H9 (cell line): ENCODE measurements at regions not wholly inside any gene's neighbourhood (a gene's known extent, or its start where the extent isn't known, plus 50 kb on each side); places are given as distances from the start of the nearest gene placed in this dataset.

Experiments used
- DNase-seq: peaks from one replicate; pipeline ENCODE4 v3.0.0-alpha.2; 2017
- H2AFZ ChIP-seq: one replicate; pipeline ENCODE4 v1.6.1; 2013; ENCODE audit warnings: mild to moderate bottlenecking, low read length, control low read depth, moderate library complexity
- H2AK5ac ChIP-seq: 2 replicates; pipeline ENCODE4 v1.6.1; 2013; ENCODE audit warnings: low read length, control low read depth, mixed read lengths; ENCODE audit not compliant: insufficient read length
- H2BK120ac ChIP-seq: one replicate; pipeline ENCODE4 v1.6.1; 2013; ENCODE audit warnings: low read depth, mild to moderate bottlenecking, low read length, control low read depth, inconsistent platforms; ENCODE audit not compliant: poor library complexity, severe bottlenecking
- H2BK12ac ChIP-seq: 2 replicates; pipeline ENCODE4 v1.6.1; 2013; ENCODE audit warnings: low read length, control low read depth, mixed read lengths, low read depth; ENCODE audit not compliant: insufficient read length
- H2BK15ac ChIP-seq: 2 replicates; pipeline ENCODE4 v1.6.1; 2013; ENCODE audit warnings: low read depth, low read length, control low read depth
- H2BK20ac ChIP-seq: one replicate; pipeline ENCODE4 v1.6.1; 2013; ENCODE audit warnings: low read depth, mild to moderate bottlenecking, low read length, control low read depth, inconsistent platforms; ENCODE audit not compliant: poor library complexity, severe bottlenecking
- H2BK5ac ChIP-seq: 2 replicates; pipeline ENCODE4 v1.6.1; 2013; ENCODE audit warnings: low read length, control low read depth, mixed read lengths; ENCODE audit not compliant: insufficient read length
- H3K14ac ChIP-seq: 2 replicates; pipeline ENCODE4 v1.6.1; 2013; ENCODE audit warnings: low read length, control low read depth; ENCODE audit not compliant: insufficient read depth
- H3K18ac ChIP-seq: 2 replicates; pipeline ENCODE4 v1.6.1; 2013; ENCODE audit warnings: low read depth, mild to moderate bottlenecking, mixed read lengths, low read length, control low read depth; ENCODE audit not compliant: insufficient read length
- H3K23ac ChIP-seq: 2 replicates; pipeline ENCODE4 v1.6.1; 2013; ENCODE audit warnings: low read length, control low read depth, mixed read lengths, low read depth; ENCODE audit not compliant: insufficient read length
- H3K23me2 ChIP-seq: 2 replicates; pipeline ENCODE4 v1.6.1; 2013; ENCODE audit warnings: low read depth, mild to moderate bottlenecking, mixed read lengths, low read length, control low read depth; ENCODE audit not compliant: insufficient read length, poor library complexity, severe bottlenecking
- H3K27ac ChIP-seq: 2 replicates; pipeline ENCODE4 v1.5.1; 2013; ENCODE audit warnings: low read length, control low read depth, mixed read lengths, low read depth; ENCODE audit not compliant: insufficient read length
- H3K27me3 ChIP-seq: 2 replicates; pipeline ENCODE4 v1.6.1; 2013; ENCODE audit warnings: low read length, control low read depth, inconsistent platforms; ENCODE audit not compliant: insufficient read depth
- H3K4ac ChIP-seq: 2 replicates; pipeline ENCODE4 v1.6.1; 2013; ENCODE audit warnings: low read depth, mild to moderate bottlenecking, control low read depth, inconsistent platforms, low read length, moderate library complexity
- H3K4me1 ChIP-seq: 2 replicates; pipeline ENCODE4 v1.6.1; 2013; ENCODE audit warnings: low read length, control low read depth, inconsistent platforms; ENCODE audit not compliant: insufficient read depth
- H3K4me2 ChIP-seq: 2 replicates; pipeline ENCODE4 v1.6.1; 2013; ENCODE audit warnings: low read length, control low read depth, mixed read lengths; ENCODE audit not compliant: insufficient read length, insufficient read depth
- H3K56ac ChIP-seq: 2 replicates; pipeline ENCODE4 v1.6.1; 2013; ENCODE audit warnings: low read depth, mild to moderate bottlenecking, mixed read lengths, low read length, control low read depth; ENCODE audit not compliant: insufficient read length
- H3K79me1 ChIP-seq: 2 replicates; pipeline ENCODE4 v1.6.1; 2013; ENCODE audit warnings: low read depth, mild to moderate bottlenecking, moderate library complexity, low read length, control low read depth, inconsistent platforms; ENCODE audit not compliant: insufficient read depth, poor library complexity, severe bottlenecking
- H3K79me2 ChIP-seq: 2 replicates; pipeline ENCODE4 v1.6.1; 2013; ENCODE audit warnings: low read length, control low read depth, inconsistent platforms; ENCODE audit not compliant: insufficient read depth
- H3K9ac ChIP-seq: 2 replicates; pipeline ENCODE4 v1.6.1; 2013; ENCODE audit warnings: low read length, control low read depth, mixed read lengths; ENCODE audit not compliant: insufficient read length; ENCODE audit errors: extremely low read depth
- H3K9me3 ChIP-seq: one replicate; pipeline ENCODE4 v1.6.1; 2013; ENCODE audit warnings: low read depth, low read length, inconsistent platforms; ENCODE audit not compliant: control insufficient read depth
- H3T11ph ChIP-seq: one replicate; pipeline ENCODE4 v1.6.1; 2013; ENCODE audit warnings: mild to moderate bottlenecking, low read length, control low read depth, inconsistent platforms
- H4K20me1 ChIP-seq: one replicate; pipeline ENCODE4 v1.6.1; 2013; ENCODE audit not compliant: control insufficient read depth, insufficient read length, insufficient read depth
- H4K5ac ChIP-seq: 2 replicates; pipeline ENCODE4 v1.6.1; 2013; ENCODE audit warnings: low read depth, mild to moderate bottlenecking, mixed read lengths, low read length, control low read depth; ENCODE audit not compliant: insufficient read length
- H4K8ac ChIP-seq: replicated peaks from 2 replicates; pipeline ENCODE4 v1.6.1; 2013; ENCODE audit warnings: low read length, control low read depth, mixed read lengths, low read depth; ENCODE audit not compliant: insufficient read length
- H4K91ac ChIP-seq: 2 replicates; pipeline ENCODE4 v1.6.1; 2013; ENCODE audit warnings: low read depth, mild to moderate bottlenecking, moderate library complexity, mixed read lengths, low read length, control low read depth; ENCODE audit not compliant: insufficient read length
- H3K27ac Mint-ChIP-seq, 3 experiments: 2 replicates in 2 of 3; 3 replicates in 1 of 3; pipeline ENCODE4 v1.8.0; 2020 to 2021; ENCODE audit warnings: mixed read lengths in 3 of 3, mild to moderate bottlenecking in 1 of 3, moderate library complexity in 1 of 3
- H3K27me3 Mint-ChIP-seq: 2 replicates; pipeline ENCODE4 v1.8.0; 2021; ENCODE audit warnings: low read depth, mild to moderate bottlenecking, moderate library complexity, mixed read lengths
- H3K36me3 Mint-ChIP-seq, 3 experiments: 2 replicates in 2 of 3; 3 replicates in 1 of 3; pipeline ENCODE4 v1.8.0; 2020 to 2021; ENCODE audit warnings: low read depth in 3 of 3, mixed read lengths in 3 of 3; ENCODE audit not compliant: insufficient read depth in 1 of 3
- H3K4me1 Mint-ChIP-seq, 2 experiments: 2 replicates each; pipeline ENCODE4 v1.8.0; 2020; ENCODE audit warnings: mixed read lengths in 2 of 2
- H3K4me3 Mint-ChIP-seq, 2 experiments: 2 replicates in 1 of 2; 3 replicates in 1 of 2; pipeline ENCODE4 v1.8.0; 2020 to 2021; ENCODE audit warnings: mild to moderate bottlenecking in 2 of 2, mixed read lengths in 2 of 2, moderate library complexity in 1 of 2
- H3K9me3 Mint-ChIP-seq, 2 experiments: 2 replicates in 1 of 2; 3 replicates in 1 of 2; pipeline ENCODE4 v1.8.0; 2020; ENCODE audit warnings: mild to moderate bottlenecking in 2 of 2, mixed read lengths in 2 of 2, moderate library complexity in 1 of 2
- WGBS: extraction: QIAGEN DNeasy Blood & Tissue Kit; methylation state at CpG from one replicate; pipeline ENCODE4 v1.1.7; 2013; ENCODE audit warnings: missing lambda C conversion rate, low lambda C conversion rate, mixed read lengths; ENCODE audit not compliant: insufficient read length; ENCODE audit errors: extremely low coverage; 5-methylcytosine and 5-hydroxymethylcytosine counted together
- TF ChIP-seq, protein P1 (sequence below): fragments of 200-600 bp; sonication (generic); conservative IDR thresholded peaks from 3 replicates; pipeline ENCODE4 v1.8.0; 2021; ENCODE audit warnings: antibody characterized with exemption, mild to moderate bottlenecking

DNA sequence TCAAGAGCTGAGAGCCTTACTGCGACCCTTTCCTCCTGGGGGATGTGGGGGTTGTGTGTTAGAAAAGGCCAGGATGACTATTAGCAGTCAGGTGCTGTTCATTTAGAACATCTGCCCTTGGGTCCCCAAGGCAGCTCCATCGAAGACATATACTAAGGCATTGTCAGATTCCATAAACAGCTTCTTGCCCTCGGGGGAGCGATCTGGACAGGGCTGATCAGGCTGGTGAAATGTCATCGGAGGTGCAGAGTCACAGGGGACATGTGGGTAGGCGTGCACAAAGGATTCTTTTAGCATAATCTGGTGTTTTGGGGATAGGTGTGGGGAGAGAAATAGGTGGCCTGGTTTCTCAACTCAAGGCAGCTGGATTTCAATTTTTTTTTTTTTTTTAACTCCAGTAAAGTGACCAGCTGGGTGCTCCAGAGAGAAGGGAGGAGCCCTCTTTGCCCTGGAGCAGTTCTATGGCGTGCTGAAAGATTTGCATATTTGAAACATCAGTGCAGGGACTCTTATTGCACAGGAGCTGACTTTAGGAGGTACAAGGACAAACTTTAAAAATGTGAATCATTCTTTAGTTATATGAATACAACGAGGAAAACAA, 160.1 kb downstream of the SUDS3 start:
- Histone ChIP-seq H3K14ac (no peak overlapping the region; the same call in 1 of the 2 replicates), H4K8ac (no peak overlapping the region), H3K4ac (no peak overlapping the region), H3K79me2 (no peaks in the 10 kb centered on the region), H3K23me2 (no peaks in the 10 kb centered on the region), H2BK15ac (peak overlapping the region; percentile 86; the same call in 1 of the 2 replicates), H3K18ac (no peak overlapping the region), H2AK5ac (peak overlapping the region; percentile 90), H4K20me1 (no peaks in the 10 kb centered on the region), H3K79me1 (no peaks in the 10 kb centered on the region), H3K9me3 (no peaks in the 10 kb centered on the region), H2BK20ac (no peak overlapping the region), H3K9ac (no peak overlapping the region), H3K4me1 (peaks cover 22% of the 10 kb centered on the region; the same call in 1 of the 2 replicates), H2BK12ac (peak overlapping the region; percentile 79), H4K5ac (no peak overlapping the region), H3K4me2 (no peak overlapping the region), H3K23ac (no peak overlapping the region), H3K27me3 (no peaks in the 10 kb centered on the region), H2BK120ac (peak overlapping the region; percentile 42), H2AFZ (no peak overlapping the region), H4K91ac (no peak overlapping the region), H3T11ph (no peak overlapping the region), H3K27ac (peak overlapping the region; percentile 87), H2BK5ac (no peak overlapping the region), H3K56ac (no peak overlapping the region)
- Mint-ChIP-seq H3K27ac (peak overlapping the region; percentile 69 to 82 (median 71); a peak in 5 of 7 replicates), H3K4me3 (no peak overlapping the region), H3K27me3 (no peaks in the 10 kb centered on the region; the same call in 1 of the 2 replicates), H3K4me1 (peaks cover 59 to 68% of the 10 kb centered on the region in 2 experiments), H3K36me3 (no peaks in the 10 kb centered on the region), H3K9me3 (no peaks in the 10 kb centered on the region)
- DNase-seq = no peak
- no CpG with 5 or more reads among the region's 8 CpGs for WGBS
- TF ChIP-seq, protein P1, sequence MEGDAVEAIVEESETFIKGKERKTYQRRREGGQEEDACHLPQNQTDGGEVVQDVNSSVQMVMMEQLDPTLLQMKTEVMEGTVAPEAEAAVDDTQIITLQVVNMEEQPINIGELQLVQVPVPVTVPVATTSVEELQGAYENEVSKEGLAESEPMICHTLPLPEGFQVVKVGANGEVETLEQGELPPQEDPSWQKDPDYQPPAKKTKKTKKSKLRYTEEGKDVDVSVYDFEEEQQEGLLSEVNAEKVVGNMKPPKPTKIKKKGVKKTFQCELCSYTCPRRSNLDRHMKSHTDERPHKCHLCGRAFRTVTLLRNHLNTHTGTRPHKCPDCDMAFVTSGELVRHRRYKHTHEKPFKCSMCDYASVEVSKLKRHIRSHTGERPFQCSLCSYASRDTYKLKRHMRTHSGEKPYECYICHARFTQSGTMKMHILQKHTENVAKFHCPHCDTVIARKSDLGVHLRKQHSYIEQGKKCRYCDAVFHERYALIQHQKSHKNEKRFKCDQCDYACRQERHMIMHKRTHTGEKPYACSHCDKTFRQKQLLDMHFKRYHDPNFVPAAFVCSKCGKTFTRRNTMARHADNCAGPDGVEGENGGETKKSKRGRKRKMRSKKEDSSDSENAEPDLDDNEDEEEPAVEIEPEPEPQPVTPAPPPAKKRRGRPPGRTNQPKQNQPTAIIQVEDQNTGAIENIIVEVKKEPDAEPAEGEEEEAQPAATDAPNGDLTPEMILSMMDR = no peak
